Tibial nerve (tissue), 4 donors: ENCODE measurements at regions not wholly inside any gene's neighbourhood (a gene's known extent, or its start where the extent isn't known, plus 50 kb on each side); places are given as distances from the start of the nearest gene placed in this dataset.

Experiments
- DNase-seq, 2 donors: peaks; one replicate each; pipeline ENCODE4 v3.0.0-alpha.2; 2019; ENCODE audit warnings: low spot score in 2 of 2
- H3K27ac ChIP-seq, 4 donors: fragments of 200-600 bp; sonication (generic) in 3 of 4; one replicate each; pipeline ENCODE4 v1.5.1; 2017 to 2019; ENCODE audit warnings: mild to moderate bottlenecking in 1 of 4
- H3K27me3 ChIP-seq, 2 donors: fragments of 200-600 bp; sonication (generic) in 1 of 2; one replicate each; pipeline versions ENCODE4 v1.5.1 to v1.6.0; 2017 to 2019
- H3K36me3 ChIP-seq, 3 donors: fragments of 200-600 bp; sonication (generic); one replicate each; pipeline ENCODE4 v1.5.1; 2018 to 2019
- H3K4me1 ChIP-seq, 4 donors: fragments of 200-600 bp; sonication (generic) in 3 of 4; one replicate each; pipeline ENCODE4 v1.5.1; 2017 to 2019
- H3K4me3 ChIP-seq, 4 donors: fragments of 200-600 bp; sonication (generic) in 3 of 4; one replicate each; pipeline ENCODE4 v1.5.1; 2017 to 2019; ENCODE audit warnings: mild to moderate bottlenecking in 1 of 4, moderate library complexity in 1 of 4
- H3K9me3 ChIP-seq, 4 donors: fragments of 200-600 bp; sonication (generic) in 3 of 4; one replicate each; pipeline ENCODE4 v1.5.1; 2017 to 2019
- EP300 ChIP-seq, 2 donors: sonication (generic); formaldehyde crosslinking; IDR thresholded peaks; one replicate each; pipeline ENCODE4 v1.6.1; 2017; ENCODE audit warnings: antibody characterized with exemption in 2 of 2, mild to moderate bottlenecking in 1 of 2
- POLR2A ChIP-seq, 2 donors: fragments of 450-650 bp; IDR thresholded peaks; one replicate each; pipeline ENCODE4 v1.6.1; 2017; ENCODE audit warnings: antibody characterized with exemption in 2 of 2, mild to moderate bottlenecking in 2 of 2, moderate library complexity in 2 of 2
- WGBS, 2 donors: methylation state at CpG; one replicate each; pipeline ENCODE4 v1.1.5; 2018; 5-methylcytosine and 5-hydroxymethylcytosine counted together
- TF ChIP-seq, protein P1 (sequence below), 5 experiments: fragments of 200-600 bp in 3 of 5; fragments of 450-650 bp in 2 of 5; sonication (generic) in 3 of 5; IDR thresholded peaks; one replicate each; pipeline ENCODE4 v1.5.1; 2016 to 2019; ENCODE audit warnings: antibody characterized with exemption in 5 of 5, mild to moderate bottlenecking in 3 of 5, moderate library complexity in 2 of 5

DNA sequence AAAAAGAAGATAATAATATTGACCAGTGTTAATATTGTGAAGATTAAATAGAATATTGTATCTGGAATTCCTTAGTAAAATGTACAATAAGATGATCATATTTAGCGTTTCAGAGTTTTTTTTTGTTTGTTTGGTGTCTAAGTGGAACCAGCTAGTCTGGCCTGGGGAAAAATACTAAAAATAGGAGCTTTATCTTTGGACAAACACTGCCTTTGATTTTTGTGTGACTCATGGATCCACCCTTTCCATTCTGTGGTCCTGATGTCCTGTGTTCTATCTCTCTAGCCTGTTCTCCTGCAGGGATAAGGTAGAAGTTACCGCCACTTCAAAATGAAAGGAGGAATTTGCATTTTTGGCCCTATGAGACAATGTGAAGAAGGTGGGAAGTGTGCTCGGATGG is 79.7 kb upstream of the CRBN start:
- no peaks in the 10 kb centered on the region for H3K4me1 ChIP-seq
- WGBS, 2 donors: 78 to 80% methylated on average over 3 of the region's 3 CpGs
- H3K27ac ChIP-seq: no peak overlapping the region
- DNase-seq: no peak
- TF ChIP-seq EP300 (IDR thresholded peaks at IDR 0.05) (no peak), POLR2A (IDR thresholded peaks at IDR 0.05) (no peak)
- TF ChIP-seq, protein P1, sequence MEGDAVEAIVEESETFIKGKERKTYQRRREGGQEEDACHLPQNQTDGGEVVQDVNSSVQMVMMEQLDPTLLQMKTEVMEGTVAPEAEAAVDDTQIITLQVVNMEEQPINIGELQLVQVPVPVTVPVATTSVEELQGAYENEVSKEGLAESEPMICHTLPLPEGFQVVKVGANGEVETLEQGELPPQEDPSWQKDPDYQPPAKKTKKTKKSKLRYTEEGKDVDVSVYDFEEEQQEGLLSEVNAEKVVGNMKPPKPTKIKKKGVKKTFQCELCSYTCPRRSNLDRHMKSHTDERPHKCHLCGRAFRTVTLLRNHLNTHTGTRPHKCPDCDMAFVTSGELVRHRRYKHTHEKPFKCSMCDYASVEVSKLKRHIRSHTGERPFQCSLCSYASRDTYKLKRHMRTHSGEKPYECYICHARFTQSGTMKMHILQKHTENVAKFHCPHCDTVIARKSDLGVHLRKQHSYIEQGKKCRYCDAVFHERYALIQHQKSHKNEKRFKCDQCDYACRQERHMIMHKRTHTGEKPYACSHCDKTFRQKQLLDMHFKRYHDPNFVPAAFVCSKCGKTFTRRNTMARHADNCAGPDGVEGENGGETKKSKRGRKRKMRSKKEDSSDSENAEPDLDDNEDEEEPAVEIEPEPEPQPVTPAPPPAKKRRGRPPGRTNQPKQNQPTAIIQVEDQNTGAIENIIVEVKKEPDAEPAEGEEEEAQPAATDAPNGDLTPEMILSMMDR (IDR thresholded peaks at IDR 0.05): no peak
- no peaks in the 10 kb centered on the region for H3K27me3 ChIP-seq
- no peaks in the 10 kb centered on the region for H3K36me3 ChIP-seq
- H3K9me3 ChIP-seq: no peaks in the 10 kb centered on the region
- H3K4me3 ChIP-seq: no peak overlapping the region

DNA sequence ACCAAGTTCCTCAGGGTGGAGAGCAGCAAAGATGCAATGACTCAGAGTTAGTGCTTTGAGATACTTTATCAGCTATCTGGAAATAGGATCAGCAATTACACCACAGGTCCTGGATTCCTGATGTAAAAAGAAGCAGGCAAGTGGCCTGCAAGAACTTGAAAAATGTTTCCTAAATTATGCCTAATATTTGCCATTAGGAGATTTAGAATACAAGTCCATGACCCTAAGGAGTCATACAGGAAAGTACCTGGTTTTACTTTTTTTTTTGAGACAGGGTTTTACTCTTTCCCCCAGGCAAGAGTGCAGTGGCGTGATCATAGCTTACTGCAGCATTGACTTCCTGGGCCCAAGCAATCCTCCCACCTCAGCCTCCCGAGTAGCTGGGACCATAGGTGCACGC is 78.8 kb upstream of the CRBN start:
- no peak overlapping the region for H3K27ac ChIP-seq
- TF ChIP-seq, protein P1 (IDR thresholded peaks at IDR 0.05): no peak
- TF ChIP-seq POLR2A (IDR thresholded peaks at IDR 0.05) (no peak), EP300 (IDR thresholded peaks at IDR 0.05) (no peak)
- no peaks in the 10 kb centered on the region for H3K36me3 ChIP-seq
- H3K9me3 ChIP-seq: peaks cover 0 to 2% (median 0%) of the 10 kb centered on the region in 4 donors
- H3K27me3 ChIP-seq: no peaks in the 10 kb centered on the region
- WGBS, 2 donors: 81% methylated on average over 3 of the region's 3 CpGs
- H3K4me1 ChIP-seq: no peaks in the 10 kb centered on the region
- no peak for DNase-seq
- no peak overlapping the region for H3K4me3 ChIP-seq

DNA sequence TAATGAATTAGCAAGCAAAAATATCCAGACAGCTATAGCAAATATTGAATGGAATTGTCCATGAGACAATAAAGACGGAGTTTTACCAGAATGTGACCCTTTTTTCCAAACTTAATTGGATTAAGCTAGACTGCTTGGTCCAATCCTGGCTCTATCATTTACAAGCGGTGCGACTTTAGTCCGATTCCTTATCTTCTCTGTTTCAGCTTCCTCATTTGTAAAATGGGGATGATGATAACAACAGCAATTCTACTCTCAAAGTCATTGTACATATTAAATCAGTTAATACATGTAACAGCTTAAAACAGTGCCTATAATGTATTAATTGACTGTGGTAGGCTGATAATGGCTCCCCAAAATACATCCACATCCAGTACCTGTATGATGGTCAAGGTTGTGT is 62.1 kb upstream of the CRBN start:
- no peak for DNase-seq
- TF ChIP-seq POLR2A (IDR thresholded peaks at IDR 0.05) (no peak), EP300 (IDR thresholded peaks at IDR 0.05) (no peak)
- TF ChIP-seq, protein P1 (IDR thresholded peaks at IDR 0.05): no peak
- WGBS, 2 donors: 86 to 88% methylated on average over 4 of the region's 4 CpGs
- no peaks in the 10 kb centered on the region for H3K36me3 ChIP-seq
- no peaks in the 10 kb centered on the region for H3K27me3 ChIP-seq
- H3K9me3 ChIP-seq: no peaks in the 10 kb centered on the region
- H3K27ac ChIP-seq: no peak overlapping the region
- no peak overlapping the region for H3K4me3 ChIP-seq
- H3K4me1 ChIP-seq: no peaks in the 10 kb centered on the region

DNA sequence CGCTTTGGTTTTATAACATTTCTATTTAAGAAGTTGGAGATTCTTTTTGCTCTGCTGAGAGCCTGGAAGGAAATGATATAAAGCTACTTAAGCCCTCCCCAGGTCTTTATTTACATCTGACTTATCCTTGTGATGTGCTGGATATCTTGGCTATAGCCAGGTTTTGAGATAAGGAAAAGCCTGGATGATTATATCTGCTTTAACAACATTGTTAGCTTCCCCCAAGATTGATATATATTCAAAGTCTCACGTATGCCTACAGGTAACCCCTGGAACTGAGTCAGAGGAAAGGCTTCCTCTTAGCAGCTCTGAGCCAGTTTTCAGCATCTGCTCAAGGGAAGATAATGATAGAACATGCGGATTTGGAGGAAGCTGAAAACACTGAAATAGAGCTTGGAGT is 61.5 kb upstream of the CRBN start:
- H3K27ac ChIP-seq: no peak overlapping the region
- WGBS, 2 donors: 47 to 72% methylated on average over 3 of the region's 3 CpGs
- TF ChIP-seq EP300 (IDR thresholded peaks at IDR 0.05) (no peak), POLR2A (IDR thresholded peaks at IDR 0.05) (no peak)
- TF ChIP-seq, protein P1 (IDR thresholded peaks at IDR 0.05): no peak
- H3K4me3 ChIP-seq: no peak overlapping the region
- no peaks in the 10 kb centered on the region for H3K36me3 ChIP-seq
- no peaks in the 10 kb centered on the region for H3K9me3 ChIP-seq
- no peaks in the 10 kb centered on the region for H3K4me1 ChIP-seq
- DNase-seq: no peak
- no peaks in the 10 kb centered on the region for H3K27me3 ChIP-seq

DNA sequence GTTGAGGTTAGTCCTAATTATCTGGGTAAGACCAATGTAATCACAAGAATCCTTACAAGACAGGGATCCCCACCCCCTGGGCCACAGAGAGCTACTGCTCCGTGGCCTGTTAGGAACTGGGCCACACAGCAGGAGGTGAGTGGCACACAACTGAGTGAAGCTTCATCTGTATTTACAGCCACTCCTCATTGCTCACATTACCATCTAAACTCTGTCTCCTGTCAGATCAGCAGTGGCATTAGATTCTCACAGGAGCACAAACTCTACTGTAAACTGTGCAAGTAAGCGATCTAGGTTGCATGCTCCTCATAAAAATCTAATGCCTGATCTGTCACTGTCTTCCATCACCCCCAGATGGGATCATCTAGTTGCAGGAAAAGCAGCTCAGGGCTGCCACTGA is 58.5 kb upstream of the CRBN start:
- Histone ChIP-seq H3K27me3 (no peaks in the 10 kb centered on the region), H3K4me1 (no peaks in the 10 kb centered on the region), H3K4me3 (no peak overlapping the region), H3K27ac (no peak overlapping the region), H3K9me3 (no peaks in the 10 kb centered on the region), H3K36me3 (no peaks in the 10 kb centered on the region)
- DNase-seq: no peak
- TF ChIP-seq, protein P1 (IDR thresholded peaks at IDR 0.05): no peak
- TF ChIP-seq POLR2A (IDR thresholded peaks at IDR 0.05) (no peak), EP300 (IDR thresholded peaks at IDR 0.05) (no peak)
- WGBS, 2 donors: 68 to 94% methylated on average over 2 of the region's 2 CpGs
